22Rv1 (cell line): ENCODE measurements at regions not wholly inside any gene's neighbourhood (a gene's known extent, or its start where the extent isn't known, plus 50 kb on each side); places are given as distances from the start of the nearest gene placed in this dataset.

Experiments
- CTCF ChIP-seq: fragments of 450-650 bp; IDR thresholded peaks from 2 replicates; pipeline ENCODE4 v1.5.1; 2017; ENCODE audit warnings: mild to moderate bottlenecking
- ZFX ChIP-seq: fragments of 450-650 bp; IDR thresholded peaks from 2 replicates; pipeline ENCODE4 v1.6.1; 2017; ENCODE audit warnings: antibody characterized with exemption, borderline replicate concordance

- TF ChIP-seq ZFX (no peak), CTCF (no peak)
Observed at GRCh38 chr6:9623985-9624384, 790.9 kb downstream of the TFAP2A start.
